Right atrium auricular region (tissue), 2 donors: ENCODE measurements at regions not wholly inside any gene's neighbourhood (a gene's known extent, or its start where the extent isn't known, plus 50 kb on each side); places are given as distances from the start of the nearest gene placed in this dataset.

Experiments
- DNase-seq: peaks from one replicate; pipeline ENCODE4 v3.0.0-alpha.2; 2019; ENCODE audit warnings: low spot score
- H3K27ac ChIP-seq, 2 donors: fragments of 200-600 bp; sonication (generic); 1 replicate in 1 of 2; 2 replicates in 1 of 2; pipeline ENCODE4 v1.5.1; 2016 to 2019
- H3K27me3 ChIP-seq, 2 donors: fragments of 200-600 bp; sonication (generic); one replicate each; pipeline versions ENCODE4 v1.5.1 to v1.6.0; 2017 to 2019
- H3K36me3 ChIP-seq: fragments of 200-600 bp; sonication (generic); one replicate; pipeline ENCODE4 v1.5.1; 2016
- H3K4me1 ChIP-seq, 2 donors: fragments of 200-600 bp; sonication (generic); one replicate each; pipeline versions ENCODE4 v1.5.1 to v1.6.0; 2017 to 2019
- H3K4me3 ChIP-seq, 2 donors: fragments of 200-600 bp; sonication (generic); 1 replicate in 1 of 2; 2 replicates in 1 of 2; pipeline ENCODE4 v1.5.1; 2017 to 2019; ENCODE audit warnings: mild to moderate bottlenecking in 1 of 2, moderate library complexity in 1 of 2
- H3K9me3 ChIP-seq, 2 donors: fragments of 200-600 bp; sonication (generic); one replicate each; pipeline ENCODE4 v1.5.1; 2019
- CTCF ChIP-seq, 2 donors: fragments of 200-600 bp; sonication (generic); IDR thresholded peaks; one replicate each; pipeline ENCODE4 v1.5.1; 2019; ENCODE audit warnings: antibody characterized with exemption in 2 of 2

- no peak overlapping the region for H3K27ac ChIP-seq
- no peak for DNase-seq
Measured at GRCh38 chr7:18416988-18417387, 78.6 kb upstream of the HDAC9 start.

DNA sequence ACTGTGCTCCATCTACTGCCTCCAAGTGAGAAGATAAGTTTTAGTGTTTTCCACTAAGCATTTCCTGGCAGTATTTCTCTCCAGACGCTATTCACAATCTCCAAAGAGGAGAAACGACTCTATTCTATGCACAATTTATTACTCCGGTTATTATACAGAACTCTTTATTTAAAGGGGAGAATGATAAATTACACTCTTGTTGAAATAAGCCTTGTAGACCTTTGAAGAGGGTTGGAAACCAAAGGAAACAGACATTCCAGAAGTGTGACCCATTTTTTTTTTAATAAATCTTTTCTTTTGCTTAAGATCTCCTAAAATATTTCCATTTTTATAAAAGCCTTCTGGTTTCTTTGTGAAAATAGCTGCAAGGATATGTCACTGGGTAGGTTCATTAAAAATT lies 76.1 kb upstream of the HDAC9 start:
- Histone ChIP-seq H3K9me3 (no peaks in the 10 kb centered on the region), H3K27me3 (no peaks in the 10 kb centered on the region), H3K27ac (no peak overlapping the region), H3K4me3 (no peak overlapping the region), H3K36me3 (no peaks in the 10 kb centered on the region), H3K4me1 (peaks cover 0 to 4% of the 10 kb centered on the region in 2 donors)
- DNase-seq: no peak
- no peak for TF ChIP-seq CTCF (IDR thresholded peaks at IDR 0.05)

More at GRCh38 chr7:18416988-18417387, 78.6 kb upstream of the HDAC9 start:
- Histone ChIP-seq H3K36me3 (no peaks in the 10 kb centered on the region), H3K4me1 (peaks cover 0 to 4% of the 10 kb centered on the region in 2 donors), H3K27me3 (no peaks in the 10 kb centered on the region), H3K4me3 (no peak overlapping the region), H3K9me3 (no peaks in the 10 kb centered on the region)
- TF ChIP-seq CTCF (IDR thresholded peaks at IDR 0.05): no peak

DNA sequence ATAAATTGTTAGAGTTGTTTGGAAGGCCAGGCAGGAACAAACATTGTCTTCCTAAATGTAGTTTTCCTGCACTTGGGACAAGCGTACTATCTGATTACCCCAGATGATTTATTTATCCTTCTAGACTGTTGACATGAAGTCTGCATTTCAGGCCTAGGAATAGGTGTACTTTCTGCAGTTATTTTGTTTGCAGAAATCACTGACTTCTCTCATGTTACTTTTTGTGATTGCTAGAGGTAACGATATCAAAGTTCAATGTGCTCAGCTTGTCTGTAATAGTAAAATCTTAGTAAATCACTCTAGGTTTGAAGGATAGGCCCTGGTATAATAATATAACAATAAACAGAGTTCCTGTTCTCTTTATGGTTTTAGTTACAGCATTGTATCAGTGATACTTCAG lies 75.4 kb upstream of the HDAC9 start:
- Histone ChIP-seq H3K4me1 (peaks cover 0 to 4% of the 10 kb centered on the region in 2 donors), H3K4me3 (no peak overlapping the region), H3K27me3 (no peaks in the 10 kb centered on the region), H3K27ac (no peak overlapping the region), H3K9me3 (no peaks in the 10 kb centered on the region), H3K36me3 (no peaks in the 10 kb centered on the region)
- TF ChIP-seq CTCF (IDR thresholded peaks at IDR 0.05): no peak
- DNase-seq: no peak

- DNase-seq: no peak
- no peaks in the 10 kb centered on the region for H3K36me3 ChIP-seq
- H3K4me3 ChIP-seq: no peak overlapping the region
- H3K27me3 ChIP-seq: no peaks in the 10 kb centered on the region
- H3K27ac ChIP-seq: no peak overlapping the region
- H3K4me1 ChIP-seq: peaks cover 0 to 4% of the 10 kb centered on the region in 2 donors
- TF ChIP-seq CTCF (IDR thresholded peaks at IDR 0.05): no peak
- no peaks in the 10 kb centered on the region for H3K9me3 ChIP-seq
Measured at GRCh38 chr7:18420748-18421147, 74.8 kb upstream of the HDAC9 start.

GRCh38 chr7:18421297-18422002 lies 74.1 kb upstream of the HDAC9 start:
- Histone ChIP-seq H3K27me3 (no peaks in the 10 kb centered on the region), H3K9me3 (no peaks in the 10 kb centered on the region), H3K36me3 (no peaks in the 10 kb centered on the region), H3K4me3 (no peak overlapping the region), H3K4me1 (peaks cover 0 to 4% of the 10 kb centered on the region in 2 donors), H3K27ac (no peak overlapping the region)
- TF ChIP-seq CTCF (IDR thresholded peaks at IDR 0.05): no peak
- no peak for DNase-seq

GRCh38 chr7:18425227-18425626 lies 70.3 kb upstream of the HDAC9 start:
- H3K27ac ChIP-seq: no peak overlapping the region
- no peaks in the 10 kb centered on the region for H3K27me3 ChIP-seq
- H3K4me3 ChIP-seq: no peak overlapping the region
- DNase-seq: no peak
- no peak for TF ChIP-seq CTCF (IDR thresholded peaks at IDR 0.05)
- no peaks in the 10 kb centered on the region for H3K36me3 ChIP-seq
- H3K4me1 ChIP-seq: peaks cover 0 to 4% of the 10 kb centered on the region in 2 donors
- H3K9me3 ChIP-seq: no peaks in the 10 kb centered on the region
